ENCODE measurements at regions not wholly inside any gene's neighbourhood (a gene's known extent, or its start where the extent isn't known, plus 50 kb on each side); places are given as distances from the start of the nearest gene placed in this dataset.

- DNase-seq: no peak
Observed at GRCh38 chr10:78374331-78375028, 340.8 kb downstream of the RPS24 start.

GRCh38 chr10:78375854-78376785, 342.5 kb downstream of the RPS24 start:
- no peak for DNase-seq

GRCh38 chr10:78377356-78377755, 343.7 kb downstream of the RPS24 start:
- DNase-seq: no peak

- no peak for DNase-seq
Observed at GRCh38 chr10:78378192-78378591, 344.5 kb downstream of the RPS24 start.

- no peak for DNase-seq
Observed at GRCh38 chr10:78381107-78381506, 347.4 kb downstream of the RPS24 start.

GRCh38 chr10:78382047-78382446, 348.4 kb downstream of the RPS24 start:
- no peak for DNase-seq

GRCh38 chr10:78382772-78383171, 349.1 kb downstream of the RPS24 start:
- no peak for DNase-seq

- DNase-seq: no peak
Observed at GRCh38 chr10:78383378-78384048, 349.9 kb downstream of the RPS24 start.

GRCh38 chr10:78384049-78384431, 350.4 kb downstream of the RPS24 start:
- no peak for DNase-seq

GRCh38 chr10:78385599-78385998, 351.9 kb downstream of the RPS24 start:
- no peak for DNase-seq

- DNase-seq: no peak
Observed at GRCh38 chr10:78386509-78386908, 352.8 kb downstream of the RPS24 start.

GRCh38 chr10:78388331-78389050, 354.8 kb downstream of the RPS24 start:
- DNase-seq: no peak

- no peak for DNase-seq
Observed at GRCh38 chr10:78389419-78389818, 355.8 kb downstream of the RPS24 start.

GRCh38 chr10:78390051-78390450, 356.4 kb downstream of the RPS24 start:
- DNase-seq: no peak

GRCh38 chr10:78390817-78391216, 357.2 kb downstream of the RPS24 start:
- DNase-seq: no peak

- DNase-seq: no peak
Observed at GRCh38 chr10:78391585-78391984, 357.9 kb downstream of the RPS24 start.

- DNase-seq: no peak
Observed at GRCh38 chr10:78392197-78392596, 358.5 kb downstream of the RPS24 start.

- DNase-seq: no peak
Observed at GRCh38 chr10:78393094-78393493, 359.4 kb downstream of the RPS24 start.

GRCh38 chr10:78394047-78394446, 360.4 kb downstream of the RPS24 start:
- no peak for DNase-seq

GRCh38 chr10:78395162-78395561, 361.5 kb downstream of the RPS24 start:
- DNase-seq: no peak

GRCh38 chr10:78396754-78397153, 363.1 kb downstream of the RPS24 start:
- DNase-seq: no peak

- DNase-seq: no peak
Observed at GRCh38 chr10:78397786-78398185, 364.1 kb downstream of the RPS24 start.

GRCh38 chr10:78398382-78398781, 364.7 kb downstream of the RPS24 start:
- DNase-seq: no peak

Measured in stimulated activated naive CD4-positive, alpha-beta T cell treated with Interleukin-2 at 50 U/mL for 16 hours (primary cell).